GM12874 (cell line): ENCODE measurements at regions not wholly inside any gene's neighbourhood (a gene's known extent, or its start where the extent isn't known, plus 50 kb on each side); places are given as distances from the start of the nearest gene placed in this dataset.

ENCODE experiments used
- CTCF ChIP-seq: IDR thresholded peaks from 2 replicates; pipeline ENCODE4 v1.5.1; 2011; ENCODE audit warnings: low read depth, mild to moderate bottlenecking, control low read depth, low read length, moderate library complexity; ENCODE audit not compliant: insufficient read depth

DNA sequence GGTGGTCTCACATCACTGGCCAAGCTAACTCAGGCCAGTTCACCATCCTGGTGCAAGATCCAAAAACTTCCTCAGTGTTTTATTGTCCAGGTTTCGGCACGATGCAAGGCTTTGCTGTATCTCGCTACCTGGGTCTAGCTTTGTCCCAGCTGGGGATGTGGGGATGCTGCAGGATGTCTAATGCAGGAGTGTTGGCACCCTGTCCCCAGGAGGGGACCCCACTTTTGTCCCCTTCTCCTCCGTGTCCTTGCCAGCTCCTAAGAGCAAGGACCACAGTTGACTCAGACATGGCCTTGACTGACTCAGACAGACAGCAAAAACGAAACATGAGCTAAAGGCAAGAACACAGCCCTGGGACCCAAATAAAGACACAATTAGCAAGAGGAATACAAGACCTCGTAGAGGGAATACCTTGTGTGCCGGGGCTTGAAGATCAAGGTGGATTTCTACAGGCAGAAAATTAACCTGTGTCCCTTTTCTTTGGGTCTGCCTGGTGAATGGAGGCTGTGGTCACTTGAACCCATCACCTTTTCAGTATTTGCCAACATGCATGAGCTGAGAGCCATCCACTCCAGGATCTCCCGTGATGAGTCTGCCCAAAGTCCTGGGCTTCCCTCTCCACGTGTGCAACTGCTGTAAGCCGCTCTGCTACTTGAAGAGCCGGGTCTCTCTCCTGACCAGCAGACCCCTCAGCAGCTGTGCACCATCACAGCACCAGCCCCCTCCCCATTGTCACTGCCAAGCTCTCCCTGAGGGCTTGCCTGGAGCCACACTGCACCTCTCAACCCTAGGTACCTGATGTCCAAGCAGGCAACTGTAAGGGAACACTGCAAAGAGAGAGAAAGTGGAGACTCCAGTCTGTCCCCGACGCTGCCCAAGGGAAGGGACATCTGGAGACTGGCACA is 149.5 kb upstream of the ZNF507 start:
- no peak for TF ChIP-seq CTCF

DNA sequence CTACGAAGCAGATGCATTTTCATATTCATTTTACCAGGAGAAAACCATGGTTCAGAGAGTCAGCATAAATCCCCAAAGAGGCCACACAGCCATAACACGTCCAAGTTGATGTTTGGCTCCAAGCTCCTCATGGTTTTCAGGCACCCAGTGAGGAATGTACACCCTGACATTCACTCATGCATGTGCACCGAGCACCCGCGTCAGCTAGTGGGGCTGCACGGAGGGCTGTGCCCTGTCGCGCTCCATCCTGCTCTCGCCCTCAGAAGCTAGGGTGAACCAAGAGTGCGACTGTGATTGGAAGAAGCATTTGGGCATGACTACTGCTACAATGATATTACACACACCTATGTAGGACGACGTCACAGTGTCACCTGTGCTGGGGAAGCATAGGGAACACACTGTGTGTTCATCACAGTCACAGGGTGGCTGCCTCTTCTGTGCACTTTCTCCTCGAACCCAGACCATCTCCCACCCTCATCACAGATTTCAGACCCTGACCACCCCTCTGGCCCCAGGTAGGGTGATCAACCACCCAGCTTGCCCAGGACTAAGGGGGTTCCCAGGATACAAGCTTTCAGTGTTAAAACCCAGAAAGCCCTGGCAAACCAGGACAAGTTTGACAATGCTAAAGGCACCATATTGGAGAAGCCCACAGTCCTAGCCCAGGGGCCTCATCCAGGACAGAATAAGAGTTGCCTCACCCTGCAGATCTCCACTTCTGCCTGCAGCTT is 148.6 kb upstream of the ZNF507 start:
- TF ChIP-seq CTCF = no peak

- no peak for TF ChIP-seq CTCF
Observed at GRCh38 chr19:32197896-32198882, 147.2 kb upstream of the ZNF507 start.

- no peak for TF ChIP-seq CTCF
Observed at GRCh38 chr19:32199501-32200040, 145.8 kb upstream of the ZNF507 start.

DNA sequence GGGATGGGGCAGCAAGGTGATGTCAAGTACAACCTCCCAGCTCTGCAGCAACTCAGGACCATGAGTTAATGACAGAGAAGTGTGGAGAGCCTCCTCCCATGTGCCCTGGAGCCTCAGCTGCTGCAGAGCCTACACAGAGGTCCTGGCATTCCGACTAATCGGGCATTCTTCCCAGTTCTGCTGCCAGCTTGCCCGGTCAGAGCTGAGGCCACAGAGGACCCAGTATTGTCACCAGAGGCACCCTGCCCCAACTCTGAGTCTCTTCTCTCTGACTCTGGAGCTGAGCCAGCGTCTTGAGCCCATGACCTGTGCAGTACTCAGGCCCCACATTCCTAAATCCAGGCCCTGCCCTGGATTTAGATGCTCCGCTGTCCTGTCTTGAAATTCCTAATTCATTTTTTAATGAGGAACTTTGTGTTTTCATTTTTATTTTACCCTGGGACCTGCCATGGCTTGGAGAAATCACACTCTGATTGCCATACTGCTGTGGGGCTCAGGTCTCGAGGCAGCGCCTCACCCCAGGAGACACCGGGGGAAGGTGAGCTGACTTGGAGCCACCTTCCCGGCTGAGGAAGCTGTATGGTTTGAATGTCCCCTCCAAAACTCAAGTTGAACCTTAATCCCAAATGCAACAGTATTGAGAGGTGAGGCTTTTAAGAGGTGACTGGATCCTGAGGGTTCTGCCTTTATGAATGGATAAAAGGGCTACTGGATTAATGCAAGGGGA is 144.9 kb upstream of the ZNF507 start:
- no peak for TF ChIP-seq CTCF

GRCh38 chr19:32201211-32201610 is 144.2 kb upstream of the ZNF507 start:
- no peak for TF ChIP-seq CTCF
